ENCODE measurements at regions not wholly inside any gene's neighbourhood (a gene's known extent, or its start where the extent isn't known, plus 50 kb on each side); places are given as distances from the start of the nearest gene placed in this dataset.

GRCh38 chr2:51409920-51410319 lies 378.0 kb upstream of the NRXN1 start:
- TF ChIP-seq, protein P1, sequence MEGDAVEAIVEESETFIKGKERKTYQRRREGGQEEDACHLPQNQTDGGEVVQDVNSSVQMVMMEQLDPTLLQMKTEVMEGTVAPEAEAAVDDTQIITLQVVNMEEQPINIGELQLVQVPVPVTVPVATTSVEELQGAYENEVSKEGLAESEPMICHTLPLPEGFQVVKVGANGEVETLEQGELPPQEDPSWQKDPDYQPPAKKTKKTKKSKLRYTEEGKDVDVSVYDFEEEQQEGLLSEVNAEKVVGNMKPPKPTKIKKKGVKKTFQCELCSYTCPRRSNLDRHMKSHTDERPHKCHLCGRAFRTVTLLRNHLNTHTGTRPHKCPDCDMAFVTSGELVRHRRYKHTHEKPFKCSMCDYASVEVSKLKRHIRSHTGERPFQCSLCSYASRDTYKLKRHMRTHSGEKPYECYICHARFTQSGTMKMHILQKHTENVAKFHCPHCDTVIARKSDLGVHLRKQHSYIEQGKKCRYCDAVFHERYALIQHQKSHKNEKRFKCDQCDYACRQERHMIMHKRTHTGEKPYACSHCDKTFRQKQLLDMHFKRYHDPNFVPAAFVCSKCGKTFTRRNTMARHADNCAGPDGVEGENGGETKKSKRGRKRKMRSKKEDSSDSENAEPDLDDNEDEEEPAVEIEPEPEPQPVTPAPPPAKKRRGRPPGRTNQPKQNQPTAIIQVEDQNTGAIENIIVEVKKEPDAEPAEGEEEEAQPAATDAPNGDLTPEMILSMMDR (IDR thresholded peaks at IDR 0.05; ENCODE audit: low read depth, low read length) = no peak
- H3K4me3 ChIP-seq (ENCODE audit: low read depth, low read length) = no peak overlapping the region

DNA sequence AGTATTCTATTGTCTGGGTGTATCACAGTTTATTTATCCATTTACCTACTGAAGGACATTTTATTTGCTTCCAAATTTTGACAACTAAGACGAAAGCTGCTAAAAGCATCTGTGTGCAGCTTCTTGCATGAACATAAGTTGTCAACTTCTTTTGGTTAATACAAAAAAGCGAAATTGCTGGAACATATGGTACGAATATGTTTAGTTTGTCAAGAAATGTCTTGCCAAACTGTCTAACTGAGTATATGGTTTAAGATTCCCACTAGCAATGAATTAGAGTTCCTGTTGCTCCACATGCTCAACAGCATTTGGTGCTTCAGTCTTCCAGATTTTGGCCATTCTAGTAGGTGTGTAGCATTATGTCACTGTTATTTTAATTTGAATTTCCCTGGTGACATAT lies 372.3 kb upstream of the NRXN1 start:
- TF ChIP-seq, protein P1 (IDR thresholded peaks at IDR 0.05; ENCODE audit: low read depth, low read length) = no peak
- no peak overlapping the region for H3K4me3 ChIP-seq (ENCODE audit: low read depth, low read length)

GRCh38 chr2:51401546-51401945 lies 369.6 kb upstream of the NRXN1 start:
- TF ChIP-seq, protein P1 (IDR thresholded peaks at IDR 0.05; ENCODE audit: low read depth, low read length) = no peak
- no peak overlapping the region for H3K4me3 ChIP-seq (ENCODE audit: low read depth, low read length)

GRCh38 chr2:51387235-51387634 lies 355.3 kb upstream of the NRXN1 start:
- TF ChIP-seq, protein P1 (IDR thresholded peaks at IDR 0.05; ENCODE audit: low read depth, low read length) = no peak

DNA sequence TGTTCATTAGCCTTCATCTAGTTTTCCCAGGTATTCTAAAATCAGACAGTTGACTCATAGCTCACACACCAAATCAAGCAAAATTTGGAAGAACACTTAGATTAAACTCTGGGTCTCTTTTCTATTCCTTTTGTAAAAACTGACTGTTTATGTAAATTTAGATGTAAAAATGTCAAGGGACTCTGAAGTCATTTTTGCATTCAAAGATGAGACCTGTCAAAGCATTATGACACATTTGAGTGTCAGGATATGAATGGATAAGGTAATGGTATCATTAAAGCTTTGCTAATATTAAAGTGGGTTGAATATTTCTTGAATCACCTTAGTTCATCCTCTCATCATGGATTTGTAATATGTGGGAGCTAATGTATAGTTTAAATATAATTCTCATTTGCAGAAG lies 348.1 kb upstream of the NRXN1 start:
- H3K4me3 ChIP-seq (ENCODE audit: low read depth, low read length) = no peak overlapping the region
- TF ChIP-seq, protein P1 (IDR thresholded peaks at IDR 0.05; ENCODE audit: low read depth, low read length) = no peak

More at GRCh38 chr2:51387235-51387634, 355.3 kb upstream of the NRXN1 start:
- H3K4me3 ChIP-seq (ENCODE audit: low read depth, low read length) = no peak overlapping the region

GRCh38 chr2:51368250-51368649 lies 336.3 kb upstream of the NRXN1 start:
- TF ChIP-seq, protein P1 (IDR thresholded peaks at IDR 0.05; ENCODE audit: low read depth, low read length) = no peak
- H3K4me3 ChIP-seq (ENCODE audit: low read depth, low read length) = no peak overlapping the region

GRCh38 chr2:51350100-51350499 lies 318.2 kb upstream of the NRXN1 start:
- TF ChIP-seq, protein P1 (IDR thresholded peaks at IDR 0.05; ENCODE audit: low read depth, low read length) = no peak
- no peak overlapping the region for H3K4me3 ChIP-seq (ENCODE audit: low read depth, low read length)
